Stimulated activated CD8-positive, alpha-beta memory T cell treated with anti-CD3 and anti-CD28 coated beads, Interleukin-15, amount 100 ng/mL, for 48 hours (primary cell): ENCODE measurements at regions not wholly inside any gene's neighbourhood (a gene's known extent, or its start where the extent isn't known, plus 50 kb on each side); places are given as distances from the start of the nearest gene placed in this dataset.

ENCODE experiments used
- DNase-seq, 2 donors: peaks; one replicate each; pipeline ENCODE4 v3.0.0-alpha.2; 2020; ENCODE audit warnings: low read depth in 2 of 2

DNA sequence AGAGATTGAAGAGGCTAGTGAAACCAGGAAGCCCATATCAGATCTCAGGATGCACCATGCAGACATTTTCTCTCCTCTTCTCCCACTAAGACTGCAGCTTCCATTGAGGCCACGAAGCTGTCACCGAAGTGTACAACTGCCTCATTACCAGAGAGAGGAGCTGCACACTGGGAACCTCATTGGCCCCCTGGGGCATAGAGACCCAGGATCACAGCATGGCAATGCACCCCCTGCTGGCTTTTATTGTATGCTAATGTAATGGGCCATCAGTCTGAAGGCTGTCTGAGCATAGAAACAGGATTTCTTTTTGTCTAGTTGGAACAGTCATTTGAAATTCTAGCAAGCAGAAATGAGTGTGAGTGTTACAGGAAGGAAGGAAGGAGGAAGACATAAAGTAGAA lies 861.6 kb upstream of the CELF4 start:
- no peak for DNase-seq

- no peak for DNase-seq
Observed at GRCh38 chr18:38421872-38422615, 856.4 kb upstream of the CELF4 start.

DNA sequence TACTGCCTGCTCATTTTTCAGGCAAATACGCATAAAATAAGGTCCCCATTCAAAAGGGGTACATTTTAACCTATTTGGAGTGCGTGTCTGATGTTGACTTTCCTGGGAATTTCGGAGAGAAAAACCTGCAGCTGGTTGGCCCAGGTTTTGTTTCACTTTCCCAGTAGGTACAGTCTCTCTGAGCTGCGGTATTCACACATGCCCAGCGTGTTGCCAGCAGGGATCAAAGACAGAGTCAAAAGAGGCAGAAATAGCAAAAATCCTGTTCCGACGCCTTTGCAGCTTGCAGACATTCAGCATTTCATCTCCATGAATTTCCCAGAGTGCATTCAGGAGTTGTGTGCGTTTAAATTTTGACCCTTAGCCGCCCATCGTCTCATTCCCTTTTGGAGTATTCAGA lies 855.4 kb upstream of the CELF4 start:
- DNase-seq: no peak

DNA sequence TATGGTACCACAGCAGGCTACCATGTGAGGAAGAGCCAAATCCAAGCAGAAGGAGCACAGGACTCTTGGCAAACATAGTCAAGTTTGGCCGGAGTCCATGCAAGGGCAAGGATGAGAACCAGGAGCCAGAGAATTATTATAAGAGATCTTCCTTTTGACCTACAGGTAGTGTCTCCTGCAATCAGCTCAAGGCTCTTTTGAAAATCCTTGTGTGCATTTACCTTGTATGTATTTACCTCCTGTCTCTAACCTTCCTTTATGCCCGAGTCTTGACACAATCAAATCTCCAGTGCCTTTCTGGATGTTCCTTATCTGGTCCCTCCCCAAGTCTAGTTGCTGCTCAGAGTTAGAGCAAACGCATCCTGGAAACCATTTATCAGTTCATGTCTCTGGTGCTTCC lies 855.0 kb upstream of the CELF4 start:
- DNase-seq: no peak

- DNase-seq: no peak
Observed at GRCh38 chr18:38415811-38416210, 850.2 kb upstream of the CELF4 start.

GRCh38 chr18:38413193-38413592 lies 847.6 kb upstream of the CELF4 start:
- no peak for DNase-seq

DNA sequence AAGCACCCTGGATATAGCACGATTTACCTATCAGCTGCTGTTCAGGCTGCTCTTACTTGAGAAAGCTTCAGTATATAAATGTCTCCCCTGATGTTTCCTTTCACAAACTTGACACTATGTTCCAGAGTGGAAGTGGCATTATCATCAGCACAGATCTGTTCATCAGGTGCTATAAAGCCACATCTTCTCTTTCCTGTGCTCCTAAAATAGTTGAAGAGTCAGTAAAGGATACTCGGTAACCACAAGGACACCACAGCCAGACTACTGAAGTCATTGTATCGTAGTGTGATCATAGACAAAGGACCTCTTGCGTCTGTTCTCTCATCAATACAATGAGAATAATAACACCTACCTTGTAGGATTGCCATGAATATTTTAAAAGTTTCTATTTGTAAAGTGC lies 841.0 kb upstream of the CELF4 start:
- DNase-seq: no peak

DNA sequence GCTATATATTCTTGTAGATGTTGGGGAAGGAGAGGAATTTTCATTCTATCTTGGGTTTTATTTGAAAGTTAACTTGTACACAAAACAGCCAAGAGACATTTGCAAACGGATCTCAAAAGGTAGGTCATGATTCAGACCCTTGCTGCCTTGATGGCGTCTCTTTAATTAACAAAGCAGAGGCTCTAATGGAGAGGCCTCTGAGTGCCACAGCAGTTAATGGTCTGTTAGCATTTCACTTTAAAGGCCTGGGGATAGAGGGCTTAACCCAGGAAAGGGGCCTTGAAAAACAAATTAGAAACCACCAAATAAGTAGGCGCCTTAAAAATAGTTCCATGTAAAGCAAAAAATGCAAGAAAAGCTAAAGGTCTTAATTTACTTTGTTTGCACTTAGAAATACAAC lies 836.9 kb upstream of the CELF4 start:
- DNase-seq: no peak

GRCh38 chr18:38397094-38397493 lies 831.5 kb upstream of the CELF4 start:
- no peak for DNase-seq

- no peak for DNase-seq
Observed at GRCh38 chr18:38386146-38386545, 820.5 kb upstream of the CELF4 start.

GRCh38 chr18:38369772-38370690 lies 804.4 kb upstream of the CELF4 start:
- no peak for DNase-seq

DNA sequence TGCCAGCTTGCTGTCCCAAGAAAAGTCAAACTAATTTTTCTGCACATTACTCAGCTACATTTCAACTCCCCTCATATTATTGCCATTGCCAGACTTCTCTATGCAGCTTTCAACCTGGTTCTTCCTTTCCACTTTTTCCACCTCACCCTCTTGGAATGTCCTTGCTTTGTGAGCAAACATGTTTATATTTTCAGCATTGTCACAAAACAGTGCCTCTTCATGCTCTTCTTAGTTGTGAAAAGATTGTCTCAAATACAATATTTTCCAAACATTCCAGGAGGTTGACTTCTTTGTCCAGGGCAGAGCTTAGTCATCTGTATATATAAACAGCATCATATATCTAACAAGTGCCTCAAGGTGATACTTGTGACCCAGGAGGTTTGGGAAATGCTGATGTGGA lies 803.3 kb upstream of the CELF4 start:
- no peak for DNase-seq

- DNase-seq: no peak
Observed at GRCh38 chr18:38368246-38368645, 802.6 kb upstream of the CELF4 start.

DNA sequence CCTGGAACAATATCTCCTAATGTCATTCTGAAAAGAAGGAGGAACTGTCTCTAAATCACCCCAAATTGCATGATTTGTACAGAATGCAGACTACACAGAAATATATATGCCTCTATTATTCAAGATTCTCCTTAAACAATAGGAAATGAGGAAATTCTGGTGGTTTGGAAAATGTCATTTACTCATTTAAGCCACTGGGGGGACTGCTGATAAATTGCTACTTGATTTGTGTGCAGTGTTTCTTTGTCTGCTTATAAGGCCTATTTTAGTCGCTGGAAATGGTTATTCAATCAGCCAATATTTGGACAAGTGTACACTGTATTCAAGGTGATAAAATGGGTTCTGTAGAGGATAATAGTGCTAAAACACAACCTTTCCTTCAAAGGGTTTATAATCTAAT lies 801.9 kb upstream of the CELF4 start:
- no peak for DNase-seq

GRCh38 chr18:38362286-38362792 lies 796.7 kb upstream of the CELF4 start:
- DNase-seq: no peak

- DNase-seq: no peak
Observed at GRCh38 chr18:38358805-38359657, 793.4 kb upstream of the CELF4 start.

DNA sequence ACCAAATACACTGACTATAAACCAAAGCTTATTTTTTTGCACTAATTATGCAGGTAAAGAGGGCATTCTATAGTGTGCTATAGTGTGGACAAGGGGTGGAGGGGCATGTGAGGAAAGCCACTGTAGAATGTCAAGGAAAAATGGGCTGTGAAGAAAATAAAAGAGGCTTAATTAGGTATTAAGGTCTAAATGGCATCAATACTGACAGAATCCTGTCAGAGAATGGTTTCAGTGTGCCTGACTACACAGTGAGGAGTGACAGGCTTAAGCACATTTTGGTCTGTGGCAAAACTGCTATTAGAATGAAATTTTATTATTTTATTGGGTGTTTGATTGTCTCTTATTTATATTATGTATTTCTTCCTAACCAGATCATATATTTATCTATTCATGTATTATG lies 787.6 kb upstream of the CELF4 start:
- no peak for DNase-seq

DNA sequence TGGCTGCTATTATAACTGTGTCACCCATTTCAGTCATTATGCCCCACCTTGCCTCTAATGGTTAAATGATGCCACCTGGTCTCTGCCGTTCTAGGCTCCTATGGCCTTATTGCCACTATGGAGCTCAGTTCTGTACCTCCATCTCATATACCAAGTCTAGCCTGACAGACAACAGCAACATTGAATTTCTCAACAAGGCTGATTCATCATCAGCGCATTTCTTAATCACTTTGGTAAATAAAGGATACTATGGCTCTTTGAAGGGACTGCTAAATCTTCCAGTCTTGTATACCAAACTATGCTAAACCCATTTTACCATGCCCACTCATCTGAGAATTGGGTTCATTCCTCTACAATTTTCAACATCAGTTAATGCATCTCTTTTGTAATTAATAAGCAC lies 784.5 kb upstream of the CELF4 start:
- no peak for DNase-seq

GRCh38 chr18:38330573-38330972 lies 765.0 kb upstream of the CELF4 start:
- no peak for DNase-seq

DNA sequence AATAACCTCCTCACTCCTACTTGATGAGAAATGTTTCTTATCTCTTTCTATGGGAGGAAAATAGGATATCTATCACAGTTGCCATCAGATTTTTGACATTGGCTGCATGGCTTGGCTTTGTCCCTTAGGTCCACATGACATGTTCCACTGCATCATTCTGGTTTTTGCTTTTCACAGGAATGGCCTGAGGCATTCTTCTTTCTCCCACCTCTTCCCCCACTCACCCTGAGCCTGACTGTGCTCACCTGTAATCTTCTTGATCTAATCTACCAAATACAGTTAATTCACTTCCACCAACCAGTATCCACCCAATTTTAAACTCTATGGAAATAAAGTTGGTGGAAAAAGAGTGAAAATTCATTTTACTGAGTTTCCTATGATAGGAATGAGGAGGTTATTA lies 763.5 kb upstream of the CELF4 start:
- DNase-seq: no peak

DNA sequence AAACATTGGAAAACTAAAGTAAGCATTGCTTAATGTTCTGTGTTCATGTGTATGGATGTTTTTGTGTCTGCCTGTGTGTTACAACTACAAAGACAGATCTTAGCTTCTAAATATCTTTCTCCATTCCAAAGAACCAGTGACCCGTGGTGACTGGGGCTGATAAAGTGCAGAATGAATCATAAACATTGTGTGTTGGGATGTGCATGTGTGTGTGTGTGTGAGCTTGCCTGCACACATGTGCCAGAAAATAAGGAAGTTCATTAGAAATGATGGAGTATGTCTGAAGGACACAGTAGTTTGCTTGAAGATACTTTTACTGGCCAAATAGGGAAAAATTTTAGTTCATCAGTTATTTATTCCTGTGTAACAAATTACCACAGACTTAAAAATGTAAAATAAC lies 756.6 kb upstream of the CELF4 start:
- DNase-seq: no peak

- no peak for DNase-seq
Observed at GRCh38 chr18:38321262-38321661, 755.7 kb upstream of the CELF4 start.
